Neural cell (in vitro differentiated cells): ENCODE measurements at regions not wholly inside any gene's neighbourhood (a gene's known extent, or its start where the extent isn't known, plus 50 kb on each side); places are given as distances from the start of the nearest gene placed in this dataset.

ENCODE experiments used
- EZH2 ChIP-seq: fragments of 200-600, 300-800 bp; shearing (Covaris generic), sonication (generic); IDR thresholded peaks from 2 replicates; pipeline ENCODE4 v1.6.1; 2014; ENCODE audit warnings: antibody characterized with exemption, low read length, borderline replicate concordance, mild to moderate bottlenecking; ENCODE audit not compliant: insufficient read depth, poor library complexity, severe bottlenecking
- POLR2AphosphoS5 ChIP-seq: IDR thresholded peaks from 2 replicates; pipeline ENCODE4 v1.6.1; 2012
- RAD21 ChIP-seq: fragments of 450-650 bp; conservative IDR thresholded peaks from 2 replicates; pipeline ENCODE4 v1.6.1; 2014; ENCODE audit warnings: antibody characterized with exemption, mild to moderate bottlenecking, moderate library complexity
- SMC3 ChIP-seq: fragments of 450-650 bp; conservative IDR thresholded peaks from 2 replicates; pipeline ENCODE4 v1.6.1; 2014; ENCODE audit warnings: antibody characterized with exemption, mild to moderate bottlenecking, moderate library complexity; ENCODE audit not compliant: poor library complexity
- TF ChIP-seq, protein P1 (sequence below): fragments of 450-650 bp; IDR thresholded peaks from 2 replicates; pipeline ENCODE4 v1.5.1; 2014; ENCODE audit warnings: antibody characterized with exemption, mild to moderate bottlenecking, moderate library complexity; ENCODE audit not compliant: poor library complexity, severe bottlenecking
- TF ChIP-seq, protein P2 (sequence below): IDR thresholded peaks from 2 replicates; pipeline ENCODE4 v1.6.1; 2012; ENCODE audit warnings: borderline replicate concordance

DNA sequence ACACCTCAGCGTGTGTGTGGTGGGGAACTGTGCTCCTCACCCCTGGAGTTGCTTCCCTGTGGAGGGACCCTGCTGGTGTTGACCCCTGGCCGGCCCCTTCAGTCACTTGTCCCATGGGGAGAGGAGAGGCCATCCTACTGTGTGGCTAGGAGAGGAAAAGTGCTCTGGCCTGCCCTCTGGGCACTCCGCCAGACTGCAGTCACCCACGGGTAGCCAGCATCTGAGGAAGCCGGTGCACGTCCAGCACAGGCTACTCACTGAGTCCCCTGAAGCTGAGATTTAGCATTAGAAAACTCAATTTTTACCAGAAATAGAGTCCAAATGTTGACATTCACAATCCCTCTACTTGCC lies 211.5 kb upstream of the RAB6C start:
- TF ChIP-seq POLR2AphosphoS5 (no peak), EZH2 (no peak), RAD21 (no peak), SMC3 (no peak)
- TF ChIP-seq, protein P1, sequence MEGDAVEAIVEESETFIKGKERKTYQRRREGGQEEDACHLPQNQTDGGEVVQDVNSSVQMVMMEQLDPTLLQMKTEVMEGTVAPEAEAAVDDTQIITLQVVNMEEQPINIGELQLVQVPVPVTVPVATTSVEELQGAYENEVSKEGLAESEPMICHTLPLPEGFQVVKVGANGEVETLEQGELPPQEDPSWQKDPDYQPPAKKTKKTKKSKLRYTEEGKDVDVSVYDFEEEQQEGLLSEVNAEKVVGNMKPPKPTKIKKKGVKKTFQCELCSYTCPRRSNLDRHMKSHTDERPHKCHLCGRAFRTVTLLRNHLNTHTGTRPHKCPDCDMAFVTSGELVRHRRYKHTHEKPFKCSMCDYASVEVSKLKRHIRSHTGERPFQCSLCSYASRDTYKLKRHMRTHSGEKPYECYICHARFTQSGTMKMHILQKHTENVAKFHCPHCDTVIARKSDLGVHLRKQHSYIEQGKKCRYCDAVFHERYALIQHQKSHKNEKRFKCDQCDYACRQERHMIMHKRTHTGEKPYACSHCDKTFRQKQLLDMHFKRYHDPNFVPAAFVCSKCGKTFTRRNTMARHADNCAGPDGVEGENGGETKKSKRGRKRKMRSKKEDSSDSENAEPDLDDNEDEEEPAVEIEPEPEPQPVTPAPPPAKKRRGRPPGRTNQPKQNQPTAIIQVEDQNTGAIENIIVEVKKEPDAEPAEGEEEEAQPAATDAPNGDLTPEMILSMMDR: no peak
- TF ChIP-seq, protein P2, sequence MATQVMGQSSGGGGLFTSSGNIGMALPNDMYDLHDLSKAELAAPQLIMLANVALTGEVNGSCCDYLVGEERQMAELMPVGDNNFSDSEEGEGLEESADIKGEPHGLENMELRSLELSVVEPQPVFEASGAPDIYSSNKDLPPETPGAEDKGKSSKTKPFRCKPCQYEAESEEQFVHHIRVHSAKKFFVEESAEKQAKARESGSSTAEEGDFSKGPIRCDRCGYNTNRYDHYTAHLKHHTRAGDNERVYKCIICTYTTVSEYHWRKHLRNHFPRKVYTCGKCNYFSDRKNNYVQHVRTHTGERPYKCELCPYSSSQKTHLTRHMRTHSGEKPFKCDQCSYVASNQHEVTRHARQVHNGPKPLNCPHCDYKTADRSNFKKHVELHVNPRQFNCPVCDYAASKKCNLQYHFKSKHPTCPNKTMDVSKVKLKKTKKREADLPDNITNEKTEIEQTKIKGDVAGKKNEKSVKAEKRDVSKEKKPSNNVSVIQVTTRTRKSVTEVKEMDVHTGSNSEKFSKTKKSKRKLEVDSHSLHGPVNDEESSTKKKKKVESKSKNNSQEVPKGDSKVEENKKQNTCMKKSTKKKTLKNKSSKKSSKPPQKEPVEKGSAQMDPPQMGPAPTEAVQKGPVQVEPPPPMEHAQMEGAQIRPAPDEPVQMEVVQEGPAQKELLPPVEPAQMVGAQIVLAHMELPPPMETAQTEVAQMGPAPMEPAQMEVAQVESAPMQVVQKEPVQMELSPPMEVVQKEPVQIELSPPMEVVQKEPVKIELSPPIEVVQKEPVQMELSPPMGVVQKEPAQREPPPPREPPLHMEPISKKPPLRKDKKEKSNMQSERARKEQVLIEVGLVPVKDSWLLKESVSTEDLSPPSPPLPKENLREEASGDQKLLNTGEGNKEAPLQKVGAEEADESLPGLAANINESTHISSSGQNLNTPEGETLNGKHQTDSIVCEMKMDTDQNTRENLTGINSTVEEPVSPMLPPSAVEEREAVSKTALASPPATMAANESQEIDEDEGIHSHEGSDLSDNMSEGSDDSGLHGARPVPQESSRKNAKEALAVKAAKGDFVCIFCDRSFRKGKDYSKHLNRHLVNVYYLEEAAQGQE: no peak
